ENCODE measurements at regions not wholly inside any gene's neighbourhood (a gene's known extent, or its start where the extent isn't known, plus 50 kb on each side); places are given as distances from the start of the nearest gene placed in this dataset.

GRCh38 chr1:4002741-4003140 lies 102.7 kb upstream of the C1orf174 start:
- ChIA-PET CTCF (no interaction called here), POLR2A (ENCODE audit: unreplicated experiment) (no interaction called here)
- no peak overlapping the region for H2AK9ac ChIP-seq (replicated peaks; ENCODE audit: low read depth, low read length, poor library complexity)
- no peak overlapping the region for H2BK5ac ChIP-seq (ENCODE audit: low read depth, low read length, poor library complexity, severe bottlenecking)
- H3K4me3 ChIP-seq (ENCODE audit: insufficient read depth, low read depth, low read length), result no peak overlapping the region
- no peak for TF ChIP-seq FOS (IDR thresholded peaks at IDR 0.05; ENCODE audit: low read depth, low read length)
- no peak for TF ChIP-seq CHD1 (IDR thresholded peaks at IDR 0.05; ENCODE audit: low read depth, low read length)
- no peak for TF ChIP-seq POLR2A (IDR thresholded peaks at IDR 0.05; ENCODE audit: low read depth, low read length)
- no peak overlapping the region for H2AK5ac ChIP-seq (ENCODE audit: low read depth, low read length)
- intact Hi-C loops (cut with micrococcal nuclease), result no loop called here
- no peaks in the 10 kb centered on the region for H3K27me3 ChIP-seq (ENCODE audit: control insufficient read depth, insufficient read depth, low read length)
- H2BK15ac ChIP-seq (ENCODE audit: low read depth, low read length), result no peak overlapping the region
- H4K8ac ChIP-seq (ENCODE audit: low read depth in 2 of 2, low read length in 2 of 2), result no peak overlapping the region
- no peaks in the 10 kb centered on the region for H4K20me1 ChIP-seq (ENCODE audit: insufficient read depth, low read length)
- no peak for ATAC-seq (ENCODE audit: low read depth)
- H2BK120ac ChIP-seq (ENCODE audit: low read depth, low read length), result no peak overlapping the region
- no peak overlapping the region for H4K91ac ChIP-seq (ENCODE audit: insufficient read depth, low read depth, low read length)
- H3K18ac ChIP-seq (ENCODE audit: low read depth, low read length), result no peak overlapping the region
- no peak overlapping the region for H2BK20ac ChIP-seq (ENCODE audit: low read depth, low read length)
- H3K79me1 ChIP-seq (ENCODE audit: low read depth in 1 of 2, low read length in 2 of 2), result no peaks in the 10 kb centered on the region
- H3K9me3 ChIP-seq (ENCODE audit: control insufficient read depth, insufficient read depth, low read length), result peaks cover 54% of the 10 kb centered on the region
- no peaks in the 10 kb centered on the region for H3K36me3 ChIP-seq (ENCODE audit: control insufficient read depth, insufficient read depth, low read length)
- DNase-seq, result no peak
- no peak overlapping the region for H3K4me2 ChIP-seq (ENCODE audit: low read depth, low read length)
- H3K14ac ChIP-seq (replicated peaks; ENCODE audit: low read depth, low read length), result no peak overlapping the region
- no peak overlapping the region for H2AFZ ChIP-seq (replicated peaks; ENCODE audit: low read length, poor library complexity)
- dilution Hi-C loops (cut with HindIII; ENCODE audit: low sequenced_read_pairs, unreplicated experiment), result no loop called here
- H3K56ac ChIP-seq (ENCODE audit: extremely low read depth, insufficient read depth, low read length), result no peak overlapping the region
- H3K4ac ChIP-seq (ENCODE audit: low read depth, low read length), result no peak overlapping the region
- in situ Hi-C loops (cut with MboI; ENCODE audit: low sequenced_read_pairs), result no loop called here
- H3K9me1 ChIP-seq (ENCODE audit: insufficient read depth, low read length), result no peaks in the 10 kb centered on the region
- no peak overlapping the region for H3K9ac ChIP-seq (ENCODE audit: low read depth, low read length)
- H4K5ac ChIP-seq (ENCODE audit: low read depth, low read length), result no peak overlapping the region
- H3K23ac ChIP-seq (ENCODE audit: low read depth, low read length), result no peak overlapping the region
- 39% methylated on average over 8 of the region's 10 CpGs; no CpG with 5 or more reads in 1 of the 2 experiments for WGBS, 2 experiments (ENCODE audit: extremely low coverage in 2 of 2, insufficient read length in 1 of 2)
- no TSS peak for BruUV-seq (replicated peaks)
- H3K27ac ChIP-seq (ENCODE audit: insufficient read depth, low read length), result no peak overlapping the region
- H3K4me1 ChIP-seq (ENCODE audit: control insufficient read depth, insufficient read depth, low read length), result no peaks in the 10 kb centered on the region
